ENCODE measurements at regions not wholly inside any gene's neighbourhood (a gene's known extent, or its start where the extent isn't known, plus 50 kb on each side); places are given as distances from the start of the nearest gene placed in this dataset.

GRCh38 chr6:103080497-103080896, 1687.0 kb downstream of the GRIK2 start:
- Histone ChIP-seq H3K9ac (no peak overlapping the region), H3K79me2 (ENCODE audit: insufficient read depth, low read depth) (no peaks in the 10 kb centered on the region), H3K4me1 (ENCODE audit: low read depth, poor library complexity, severe bottlenecking) (no peaks in the 10 kb centered on the region), H4K20me1 (ENCODE audit: insufficient read depth) (no peaks in the 10 kb centered on the region), H3K4me2 (no peak overlapping the region), H3K27me3 (ENCODE audit: insufficient read depth, low read depth) (no peaks in the 10 kb centered on the region), H2AFZ (ENCODE audit: low read depth) (no peak overlapping the region), H3K4me3 (IDR thresholded peaks at IDR 0.05; ENCODE audit: insufficient read depth, low read depth, low read length) (no peak overlapping the region), H3K27ac (no peak overlapping the region), H3K36me3 (ENCODE audit: insufficient read depth) (no peaks in the 10 kb centered on the region)
- TF ChIP-seq, protein P1, sequence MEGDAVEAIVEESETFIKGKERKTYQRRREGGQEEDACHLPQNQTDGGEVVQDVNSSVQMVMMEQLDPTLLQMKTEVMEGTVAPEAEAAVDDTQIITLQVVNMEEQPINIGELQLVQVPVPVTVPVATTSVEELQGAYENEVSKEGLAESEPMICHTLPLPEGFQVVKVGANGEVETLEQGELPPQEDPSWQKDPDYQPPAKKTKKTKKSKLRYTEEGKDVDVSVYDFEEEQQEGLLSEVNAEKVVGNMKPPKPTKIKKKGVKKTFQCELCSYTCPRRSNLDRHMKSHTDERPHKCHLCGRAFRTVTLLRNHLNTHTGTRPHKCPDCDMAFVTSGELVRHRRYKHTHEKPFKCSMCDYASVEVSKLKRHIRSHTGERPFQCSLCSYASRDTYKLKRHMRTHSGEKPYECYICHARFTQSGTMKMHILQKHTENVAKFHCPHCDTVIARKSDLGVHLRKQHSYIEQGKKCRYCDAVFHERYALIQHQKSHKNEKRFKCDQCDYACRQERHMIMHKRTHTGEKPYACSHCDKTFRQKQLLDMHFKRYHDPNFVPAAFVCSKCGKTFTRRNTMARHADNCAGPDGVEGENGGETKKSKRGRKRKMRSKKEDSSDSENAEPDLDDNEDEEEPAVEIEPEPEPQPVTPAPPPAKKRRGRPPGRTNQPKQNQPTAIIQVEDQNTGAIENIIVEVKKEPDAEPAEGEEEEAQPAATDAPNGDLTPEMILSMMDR (conservative IDR thresholded peaks at IDR 0.05; ENCODE audit: low read depth, low read length): no peak

DNA sequence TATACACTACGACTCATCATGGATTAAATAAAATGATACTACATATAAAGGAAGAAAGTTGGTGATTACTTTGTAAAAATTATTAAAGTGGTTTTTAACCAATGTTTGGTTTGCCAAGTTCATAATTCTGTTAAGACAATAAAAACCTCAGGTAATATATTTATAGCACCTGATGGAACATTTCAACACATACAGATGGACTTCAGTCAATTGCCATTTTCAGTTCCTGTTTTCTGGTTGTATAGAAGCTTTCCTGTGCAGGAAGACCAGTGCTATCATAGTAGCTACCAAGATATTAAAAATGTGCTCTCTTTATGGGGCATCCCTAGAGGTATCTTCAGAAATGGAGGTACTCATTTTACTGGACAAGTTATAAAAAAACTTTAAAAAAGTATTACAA, 1686.4 kb downstream of the GRIK2 start:
- H3K27ac ChIP-seq: no peak overlapping the region
- no peak overlapping the region for H2AFZ ChIP-seq (ENCODE audit: low read depth)
- no peaks in the 10 kb centered on the region for H3K4me1 ChIP-seq (ENCODE audit: low read depth, poor library complexity, severe bottlenecking)
- H3K79me2 ChIP-seq (ENCODE audit: insufficient read depth, low read depth): no peaks in the 10 kb centered on the region
- no peaks in the 10 kb centered on the region for H4K20me1 ChIP-seq (ENCODE audit: insufficient read depth)
- H3K4me3 ChIP-seq (IDR thresholded peaks at IDR 0.05; ENCODE audit: insufficient read depth, low read depth, low read length): no peak overlapping the region
- H3K9ac ChIP-seq: no peak overlapping the region
- H3K27me3 ChIP-seq (ENCODE audit: insufficient read depth, low read depth): no peaks in the 10 kb centered on the region
- TF ChIP-seq, protein P1 (conservative IDR thresholded peaks at IDR 0.05; ENCODE audit: low read depth, low read length): no peak
- no peak overlapping the region for H3K4me2 ChIP-seq
- H3K36me3 ChIP-seq (ENCODE audit: insufficient read depth): no peaks in the 10 kb centered on the region

GRCh38 chr6:103062136-103062535, 1668.6 kb downstream of the GRIK2 start:
- no peaks in the 10 kb centered on the region for H3K4me1 ChIP-seq (ENCODE audit: low read depth, poor library complexity, severe bottlenecking)
- no peaks in the 10 kb centered on the region for H3K79me2 ChIP-seq (ENCODE audit: insufficient read depth, low read depth)
- TF ChIP-seq, protein P1 (conservative IDR thresholded peaks at IDR 0.05; ENCODE audit: low read depth, low read length): no peak
- no peaks in the 10 kb centered on the region for H3K27me3 ChIP-seq (ENCODE audit: insufficient read depth, low read depth)
- H2AFZ ChIP-seq (ENCODE audit: low read depth): no peak overlapping the region
- H3K9ac ChIP-seq: no peak overlapping the region
- no peak overlapping the region for H3K27ac ChIP-seq
- H4K20me1 ChIP-seq (ENCODE audit: insufficient read depth): no peaks in the 10 kb centered on the region
- H3K36me3 ChIP-seq (ENCODE audit: insufficient read depth): no peaks in the 10 kb centered on the region
- no peak overlapping the region for H3K4me3 ChIP-seq (IDR thresholded peaks at IDR 0.05; ENCODE audit: insufficient read depth, low read depth, low read length)
- H3K4me2 ChIP-seq: no peak overlapping the region

DNA sequence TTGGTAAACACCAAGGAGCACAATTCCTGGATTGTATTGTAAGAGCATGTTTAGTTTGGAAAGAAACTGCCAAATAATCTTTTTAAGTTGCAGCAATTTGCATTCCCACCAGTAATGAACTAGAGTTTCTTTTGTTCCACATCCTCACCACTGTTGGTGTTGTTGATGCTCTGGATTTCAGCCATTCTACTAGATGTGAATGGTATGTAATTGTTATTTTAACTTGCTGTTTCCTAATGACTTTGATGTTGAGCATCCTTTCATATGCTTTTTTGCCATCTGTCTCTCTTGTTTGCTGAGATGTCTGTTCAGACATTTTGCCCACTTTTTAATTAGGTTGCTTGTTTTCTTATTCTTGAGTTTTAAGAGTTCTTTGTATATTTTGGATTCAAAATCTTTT, 1654.1 kb downstream of the GRIK2 start:
- Histone ChIP-seq H3K4me2 (no peak overlapping the region), H4K20me1 (ENCODE audit: insufficient read depth) (no peaks in the 10 kb centered on the region), H3K27me3 (ENCODE audit: insufficient read depth, low read depth) (no peaks in the 10 kb centered on the region), H2AFZ (ENCODE audit: low read depth) (no peak overlapping the region), H3K9ac (no peak overlapping the region), H3K4me1 (ENCODE audit: low read depth, poor library complexity, severe bottlenecking) (no peaks in the 10 kb centered on the region), H3K79me2 (ENCODE audit: insufficient read depth, low read depth) (no peaks in the 10 kb centered on the region), H3K36me3 (ENCODE audit: insufficient read depth) (no peaks in the 10 kb centered on the region), H3K27ac (no peak overlapping the region), H3K4me3 (IDR thresholded peaks at IDR 0.05; ENCODE audit: insufficient read depth, low read depth, low read length) (no peak overlapping the region)
- TF ChIP-seq, protein P1 (conservative IDR thresholded peaks at IDR 0.05; ENCODE audit: low read depth, low read length): no peak
